ENCODE measurements at regions not wholly inside any gene's neighbourhood (a gene's known extent, or its start where the extent isn't known, plus 50 kb on each side); places are given as distances from the start of the nearest gene placed in this dataset.

- TF ChIP-seq STAT6 (CRISPR knock-in tag; conservative IDR thresholded peaks at IDR 0.05; ENCODE audit: low read depth) (no peak), NFE2L1 (CRISPR knock-in tag; IDR thresholded peaks at IDR 0.05) (no peak)
Observed at GRCh38 chr5:42965934-42966333, 74.2 kb downstream of the ANXA2R start (continued).

GRCh38 chr5:42963412-42963811 is 76.7 kb downstream of the ANXA2R start:
- Mint-ChIP-seq H3K4me1 (no peaks in the 10 kb centered on the region), H3K27me3 (ENCODE audit: low read depth) (no peaks in the 10 kb centered on the region), H3K9me3 (no peaks in the 10 kb centered on the region), H3K4me3 (no peak overlapping the region), H3K36me3 (no peaks in the 10 kb centered on the region), H3K27ac (no peak overlapping the region)
- DNase-seq (ENCODE audit: low spot score) (no peak), ATAC-seq (no peak)
- TF ChIP-seq ZNF396 (CRISPR knock-in tag; IDR thresholded peaks at IDR 0.05; ENCODE audit: borderline replicate concordance) (no peak), ELF4 (CRISPR knock-in tag; IDR thresholded peaks at IDR 0.05; ENCODE audit: low read depth) (no peak), ATF3 (CRISPR knock-in tag; conservative IDR thresholded peaks at IDR 0.05) (no peak), TCF7 (CRISPR knock-in tag; IDR thresholded peaks at IDR 0.05; ENCODE audit: low read depth) (no peak), ZBTB43 (CRISPR knock-in tag; IDR thresholded peaks at IDR 0.05) (no peak)
- POLR2A ChIA-PET, result no interaction called here
- CTCF ChIA-PET, result no interaction called here

GRCh38 chr5:42962124-42962523 is 78.0 kb downstream of the ANXA2R start:
- TF ChIP-seq ZNF416 (CRISPR knock-in tag; IDR thresholded peaks at IDR 0.05), result no peak
- no peaks in the 10 kb centered on the region for H3K36me3 Mint-ChIP-seq
- CTCF ChIA-PET, result no interaction called here
- POLR2A ChIA-PET, result no interaction called here
- no peak for DNase-seq (ENCODE audit: low spot score)
- H3K4me1 Mint-ChIP-seq, result no peaks in the 10 kb centered on the region
- no peak for ATAC-seq
- H3K27ac Mint-ChIP-seq, result no peak overlapping the region
- no peaks in the 10 kb centered on the region for H3K9me3 Mint-ChIP-seq
- no peak overlapping the region for H3K4me3 Mint-ChIP-seq
- H3K27me3 Mint-ChIP-seq (ENCODE audit: low read depth), result no peaks in the 10 kb centered on the region

GRCh38 chr5:42960506-42960905 is 79.6 kb downstream of the ANXA2R start:
- H3K36me3 Mint-ChIP-seq, result peaks cover 5% of the 10 kb centered on the region; the same call in 1 of the 2 replicates
- no peak overlapping the region for H3K27ac Mint-ChIP-seq
- ATAC-seq (no peak), DNase-seq (ENCODE audit: low spot score) (no peak)
- H3K4me3 Mint-ChIP-seq, result no peak overlapping the region
- peaks cover 11% of the 10 kb centered on the region for H3K9me3 Mint-ChIP-seq
- no peaks in the 10 kb centered on the region for H3K4me1 Mint-ChIP-seq
- no peaks in the 10 kb centered on the region for H3K27me3 Mint-ChIP-seq (ENCODE audit: low read depth)
- ChIA-PET POLR2A (no interaction called here), CTCF (interaction anchor here (0.6 to 1.2 kb wide), 2 partner anchors 10 to 161 kb away, joined by 3 to 4 read pairs; no protein-coding TSS in a partner anchor)
- no peak for TF ChIP-seq ATF3 (CRISPR knock-in tag; conservative IDR thresholded peaks at IDR 0.05)

GRCh38 chr5:42956551-42956950 is 83.6 kb downstream of the ANXA2R start:
- no peak overlapping the region for H3K27ac Mint-ChIP-seq
- no peak for TF ChIP-seq CREM (CRISPR knock-in tag; IDR thresholded peaks at IDR 0.05)
- POLR2A ChIA-PET, result no interaction called here

GRCh38 chr5:42953041-42953440 is 87.1 kb downstream of the ANXA2R start:
- Mint-ChIP-seq H3K36me3 (peaks cover 39% of the 10 kb centered on the region), H3K4me1 (peaks cover 20% of the 10 kb centered on the region), H3K9me3 (peaks cover 41% of the 10 kb centered on the region), H3K27me3 (ENCODE audit: low read depth) (peaks cover 19% of the 10 kb centered on the region), H3K4me3 (no peak overlapping the region), H3K27ac (no peak overlapping the region)
- no peak for DNase-seq (ENCODE audit: low spot score)
- ChIA-PET POLR2A (interaction anchor here (0.5 to 0.8 kb wide), 2 partner anchors 70 to 424 kb away, joined by 3 read pairs; no protein-coding TSS in a partner anchor), CTCF (interaction anchor here (1.0 to 1.2 kb wide), 2 partner anchors 18 to 64 kb away, joined by 4 read pairs; no protein-coding TSS in a partner anchor)
- ATAC-seq, result no peak
- TF ChIP-seq ARID4B (CRISPR knock-in tag; IDR thresholded peaks at IDR 0.05; ENCODE audit: borderline replicate concordance) (no peak), IRF1 (CRISPR knock-in tag; IDR thresholded peaks at IDR 0.05) (no peak), USF1 (CRISPR knock-in tag; IDR thresholded peaks at IDR 0.05) (no peak)

More at GRCh38 chr5:42956551-42956950, 83.6 kb downstream of the ANXA2R start:
- peaks cover 32% of the 10 kb centered on the region for H3K36me3 Mint-ChIP-seq
- DNase-seq (ENCODE audit: low spot score) (no peak), ATAC-seq (no peak)
- peaks cover 14% of the 10 kb centered on the region for H3K27me3 Mint-ChIP-seq (ENCODE audit: low read depth)
- peaks cover 36% of the 10 kb centered on the region for H3K9me3 Mint-ChIP-seq
- CTCF ChIA-PET, result no interaction called here
- H3K4me3 Mint-ChIP-seq, result no peak overlapping the region
- no peaks in the 10 kb centered on the region for H3K4me1 Mint-ChIP-seq

All from WTC11 (cell line).